Keratinocyte (primary cell): ENCODE measurements at regions not wholly inside any gene's neighbourhood (a gene's known extent, or its start where the extent isn't known, plus 50 kb on each side); places are given as distances from the start of the nearest gene placed in this dataset.
"Not testable (repeated sequence)": the region's sequence is repeated elsewhere in the genome, so short reads cannot be mapped to it uniquely, and the experiment has no call there.

ENCODE experiments used
- DNase-seq: peaks from one replicate; pipeline ENCODE4 v3.0.0-alpha.2; 2011; ENCODE audit warnings: low read depth, missing footprints, low spot score
- FAIRE-seq: peaks from 2 replicates; lab custom pipeline; 2011; peaks lifted over from hg19 to GRCh38; lab: Jason Lieb, UNC
- H2AFZ ChIP-seq: 2 replicates; pipeline ENCODE4 v1.6.0; 2012; ENCODE audit warnings: low read length, control low read depth, inconsistent platforms; ENCODE audit not compliant: control insufficient read depth
- H3K27ac ChIP-seq: 2 replicates; pipeline ENCODE4 v1.5.1; 2011; ENCODE audit warnings: low read length; ENCODE audit not compliant: control insufficient read depth, insufficient read depth
- H3K27me3 ChIP-seq: 3 replicates; pipeline ENCODE4 v1.6.0; 2011; ENCODE audit warnings: low read length; ENCODE audit not compliant: control insufficient read depth, insufficient read depth; ENCODE audit errors: extremely low read depth
- H3K36me3 ChIP-seq, 2 experiments: 2 replicates in 1 of 2; 3 replicates in 1 of 2; pipeline ENCODE4 v1.5.1; 2011; ENCODE audit warnings: low read length in 2 of 2, mild to moderate bottlenecking in 1 of 2; ENCODE audit not compliant: control insufficient read depth in 2 of 2, insufficient read depth in 2 of 2; ENCODE audit errors: extremely low read depth in 1 of 2
- H3K4me1 ChIP-seq: 3 replicates; pipeline ENCODE4 v1.5.1; 2011; ENCODE audit warnings: low read length; ENCODE audit not compliant: control insufficient read depth, insufficient read depth; ENCODE audit errors: extremely low read depth
- H3K4me2 ChIP-seq: 3 replicates; pipeline ENCODE4 v1.6.0; 2011; ENCODE audit warnings: low read depth, low read length; ENCODE audit not compliant: control insufficient read depth, insufficient read depth; ENCODE audit errors: extremely low read depth
- H3K4me3 ChIP-seq, 3 experiments: fragments of 200-600 bp in 1 of 3; sonication (generic) in 1 of 3; 2 replicates in 2 of 3; 3 replicates in 1 of 3; pipeline ENCODE4 v1.5.1; 2011 to 2016; ENCODE audit warnings: low read length in 3 of 3, mild to moderate bottlenecking in 3 of 3, control low read depth in 2 of 3, inconsistent platforms in 1 of 3, low read depth in 1 of 3, mixed read lengths in 1 of 3, mixed run types in 1 of 3, moderate library complexity in 1 of 3; ENCODE audit not compliant: control insufficient read depth in 2 of 3, insufficient read depth in 2 of 3; ENCODE audit errors: extremely low read depth in 1 of 3
- H3K79me2 ChIP-seq: 2 replicates; pipeline ENCODE4 v1.6.0; 2012; ENCODE audit warnings: low read length; ENCODE audit not compliant: control insufficient read depth, insufficient read depth
- H3K9ac ChIP-seq: 3 replicates; pipeline ENCODE4 v1.6.0; 2011; ENCODE audit warnings: low read length; ENCODE audit not compliant: control insufficient read depth, insufficient read depth; ENCODE audit errors: extremely low read depth
- H3K9me1 ChIP-seq: 3 replicates; pipeline ENCODE4 v1.6.0; 2011; ENCODE audit warnings: low read length; ENCODE audit not compliant: control insufficient read depth, insufficient read depth; ENCODE audit errors: extremely low read depth
- H3K9me3 ChIP-seq: 2 replicates; pipeline ENCODE4 v1.5.1; 2012; ENCODE audit warnings: low read depth, low read length; ENCODE audit not compliant: control insufficient read depth
- H4K20me1 ChIP-seq: 3 replicates; pipeline ENCODE4 v1.6.0; 2011; ENCODE audit warnings: low read length; ENCODE audit not compliant: control insufficient read depth, insufficient read depth; ENCODE audit errors: extremely low read depth
- EZH2 ChIP-seq: IDR thresholded peaks from one replicate; pipeline ENCODE4 v1.6.1; 2012; ENCODE audit warnings: inconsistent platforms, mild to moderate bottlenecking, low read length, moderate library complexity
- dilution Hi-C: fragments of 300-500 bp; cut with MboI; formaldehyde crosslinking; loops from one replicate; pipeline ENCODE4 v1.7.0; 2020; ENCODE audit warnings: low sequenced_read_pairs; ENCODE audit not compliant: extremely low pct_ligation_motif_present
- TF ChIP-seq, protein P1 (sequence below), 3 experiments: IDR thresholded peaks in 1 of 3; conservative IDR thresholded peaks in 1 of 3; optimal IDR thresholded peaks in 1 of 3; 2 replicates in 2 of 3; 3 replicates in 1 of 3; pipeline versions ENCODE3 to v1.5.1; 2011; ENCODE audit warnings: low read length in 3 of 3, mild to moderate bottlenecking in 3 of 3, moderate library complexity in 2 of 3, control low read depth in 1 of 3, inconsistent platforms in 1 of 3; ENCODE audit not compliant: insufficient read depth in 2 of 3; ENCODE audit errors: extremely low read depth in 1 of 3

DNA sequence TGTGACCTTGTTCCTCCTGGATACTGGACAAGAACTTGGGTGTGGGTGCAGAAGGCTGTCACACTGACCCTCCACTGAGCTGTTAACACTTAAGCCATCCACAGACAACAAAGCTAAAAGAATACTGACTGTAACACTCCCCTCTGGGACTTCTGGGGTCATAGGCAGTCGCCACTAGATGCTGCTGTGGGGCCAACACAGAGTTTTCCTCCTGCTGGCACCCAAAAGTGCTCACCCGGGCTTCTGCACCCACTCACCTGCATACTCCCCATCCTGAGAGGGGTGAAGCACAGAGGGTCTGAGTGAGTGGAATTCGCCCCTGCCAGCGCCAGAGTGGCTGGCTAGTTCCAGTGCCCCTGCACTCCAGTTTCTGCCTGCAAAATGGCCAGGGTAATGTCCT is 422.4 kb upstream of the LMO3 start:
- TF ChIP-seq, protein P1, sequence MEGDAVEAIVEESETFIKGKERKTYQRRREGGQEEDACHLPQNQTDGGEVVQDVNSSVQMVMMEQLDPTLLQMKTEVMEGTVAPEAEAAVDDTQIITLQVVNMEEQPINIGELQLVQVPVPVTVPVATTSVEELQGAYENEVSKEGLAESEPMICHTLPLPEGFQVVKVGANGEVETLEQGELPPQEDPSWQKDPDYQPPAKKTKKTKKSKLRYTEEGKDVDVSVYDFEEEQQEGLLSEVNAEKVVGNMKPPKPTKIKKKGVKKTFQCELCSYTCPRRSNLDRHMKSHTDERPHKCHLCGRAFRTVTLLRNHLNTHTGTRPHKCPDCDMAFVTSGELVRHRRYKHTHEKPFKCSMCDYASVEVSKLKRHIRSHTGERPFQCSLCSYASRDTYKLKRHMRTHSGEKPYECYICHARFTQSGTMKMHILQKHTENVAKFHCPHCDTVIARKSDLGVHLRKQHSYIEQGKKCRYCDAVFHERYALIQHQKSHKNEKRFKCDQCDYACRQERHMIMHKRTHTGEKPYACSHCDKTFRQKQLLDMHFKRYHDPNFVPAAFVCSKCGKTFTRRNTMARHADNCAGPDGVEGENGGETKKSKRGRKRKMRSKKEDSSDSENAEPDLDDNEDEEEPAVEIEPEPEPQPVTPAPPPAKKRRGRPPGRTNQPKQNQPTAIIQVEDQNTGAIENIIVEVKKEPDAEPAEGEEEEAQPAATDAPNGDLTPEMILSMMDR (optimal IDR thresholded peaks at IDR 0.05 in 1 of 3, IDR thresholded peaks at IDR 0.05 in 1 of 3, conservative IDR thresholded peaks at IDR 0.05 in 1 of 3; ENCODE audit: extremely low read depth in 1 of 3, insufficient read depth in 2 of 3, low read length in 3 of 3), result peak in 1 of 3 experiments; percentile 16
- no peak for TF ChIP-seq EZH2
- DNase-seq (no peak), FAIRE-seq (no peak)

DNA sequence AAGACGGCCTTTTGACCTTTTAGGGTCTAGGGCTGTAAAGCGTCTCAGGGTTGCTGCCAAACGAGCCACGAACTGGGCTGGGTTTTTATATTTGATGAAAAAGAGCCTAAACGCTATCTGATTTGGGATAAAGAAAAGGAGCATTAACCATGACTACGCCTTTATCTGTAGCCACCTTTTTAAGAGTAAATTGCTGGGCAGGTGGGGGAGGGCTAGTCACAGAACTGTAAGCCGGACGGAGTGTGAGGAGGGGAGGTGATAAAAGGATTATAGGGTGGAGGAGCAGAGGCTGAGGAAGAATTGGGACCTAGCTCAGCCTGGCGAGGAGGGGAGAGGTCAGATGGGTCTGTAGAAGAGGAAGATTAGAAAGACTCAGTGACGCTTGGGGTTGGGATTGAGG is 419.5 kb upstream of the LMO3 start:
- H3K9me1 ChIP-seq, FAIRE-seq, H3K9ac ChIP-seq, H3K4me3 ChIP-seq, DNase-seq, H3K9me3 ChIP-seq, dilution Hi-C loops, H3K79me2 ChIP-seq, H3K27me3 ChIP-seq, H3K36me3 ChIP-seq, H2AFZ ChIP-seq, H3K4me2 ChIP-seq, H4K20me1 ChIP-seq, H3K27ac ChIP-seq, H3K4me1 ChIP-seq: not testable (repeated sequence)

More for the DNA sequence above, 422.4 kb upstream of the LMO3 start:
- H3K4me3 ChIP-seq, result no peak overlapping the region
- H3K79me2 ChIP-seq, result no peaks in the 10 kb centered on the region
- H2AFZ ChIP-seq, result no peak overlapping the region
- H3K27me3 ChIP-seq, result no peaks in the 10 kb centered on the region
- H3K9ac ChIP-seq, result no peak overlapping the region
- dilution Hi-C loops, result no loop called here
- no peak overlapping the region for H3K27ac ChIP-seq
- H3K4me1 ChIP-seq, result no peaks in the 10 kb centered on the region
- H3K9me3 ChIP-seq, result no peaks in the 10 kb centered on the region
- H3K36me3 ChIP-seq, result no peaks in the 10 kb centered on the region
- no peaks in the 10 kb centered on the region for H3K9me1 ChIP-seq
- no peaks in the 10 kb centered on the region for H4K20me1 ChIP-seq
- no peak overlapping the region for H3K4me2 ChIP-seq

DNA sequence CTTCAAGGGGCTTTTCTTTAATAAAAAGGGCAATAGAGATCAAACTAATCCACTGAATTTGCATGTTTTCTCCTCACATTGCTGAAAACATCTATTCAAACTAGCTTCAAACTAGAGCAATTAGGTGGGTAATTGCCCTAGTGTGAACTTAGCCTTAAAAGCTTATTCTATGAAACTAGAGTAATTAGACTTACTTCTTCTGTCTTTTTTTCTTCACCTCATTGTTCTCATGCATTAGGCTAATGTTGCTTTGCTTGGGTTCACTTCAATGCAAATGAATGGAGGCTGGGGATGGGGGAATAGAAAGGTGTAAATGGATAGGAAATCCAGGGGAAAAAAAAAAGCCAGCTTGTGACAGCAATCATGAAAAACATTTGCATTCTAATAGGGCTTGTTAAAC is 414.8 kb upstream of the LMO3 start:
- Histone ChIP-seq H3K4me1 (peaks cover 11% of the 10 kb centered on the region), H3K4me3 (no peak overlapping the region), H3K9me1 (no peaks in the 10 kb centered on the region), H3K36me3 (no peaks in the 10 kb centered on the region), H3K4me2 (no peak overlapping the region), H2AFZ (no peak overlapping the region), H3K27me3 (no peaks in the 10 kb centered on the region), H3K9me3 (no peaks in the 10 kb centered on the region), H4K20me1 (no peaks in the 10 kb centered on the region), H3K9ac (no peak overlapping the region), H3K27ac (no peak overlapping the region), H3K79me2 (no peaks in the 10 kb centered on the region)
- DNase-seq, result no peak
- TF ChIP-seq, protein P1 (optimal IDR thresholded peaks at IDR 0.05 in 1 of 3, IDR thresholded peaks at IDR 0.05 in 1 of 3, conservative IDR thresholded peaks at IDR 0.05 in 1 of 3; ENCODE audit: extremely low read depth in 1 of 3, insufficient read depth in 2 of 3, low read length in 3 of 3), result no peak
- no peak for TF ChIP-seq EZH2
- FAIRE-seq, result no peak
- dilution Hi-C loops, result no loop called here
